Endothelial cell of umbilical vein (primary cell): ENCODE measurements at regions not wholly inside any gene's neighbourhood (a gene's known extent, or its start where the extent isn't known, plus 50 kb on each side); places are given as distances from the start of the nearest gene placed in this dataset.

Experiments used
- BruUV-seq: library from RNA; stranded (reverse); fragments of 400-500 nt; replicated peaks from 2 replicates; lab custom pipeline; 2021; lab: Mats Ljungman, UMichigan
- CTCF ChIA-PET: fragments of 300-600, 350-600 bp; sonication (Branson Sonifier 250); formaldehyde crosslinking; loops from one replicate; lab custom pipeline; 2021; ENCODE audit warnings: antibody characterized with exemption, inconsistent platforms; lab: Charles Lee
- POLR2A ChIA-PET: fragments of 300-600, 350-600 bp; sonication (Branson Sonifier 250); formaldehyde crosslinking; loops from one replicate; lab custom pipeline; 2021; ENCODE audit warnings: antibody characterized with exemption, inconsistent platforms; lab: Charles Lee
- DNase-seq: peaks from one replicate; pipeline ENCODE4 v3.0.0-alpha.2; 2011; ENCODE audit warnings: low read depth, low spot score
- FAIRE-seq: peaks from 2 replicates; lab custom pipeline; 2011; peaks lifted over from hg19 to GRCh38; lab: Jason Lieb, UNC
- H2AFZ ChIP-seq: 2 replicates; pipeline ENCODE4 v1.6.0; 2012; ENCODE audit warnings: low read depth, low read length, control low read depth, inconsistent platforms
- H3K27ac ChIP-seq: 2 replicates; pipeline ENCODE4 v1.5.1; 2011; ENCODE audit warnings: low read depth, mild to moderate bottlenecking, control low read depth, low read length, moderate library complexity; ENCODE audit not compliant: insufficient read depth
- H3K27me3 ChIP-seq, 2 experiments: 2 replicates each; pipeline versions ENCODE4 v1.6.0 to v1.6.1; 2011; ENCODE audit warnings: low read length in 2 of 2, mixed read lengths in 1 of 2; ENCODE audit not compliant: control insufficient read depth in 2 of 2, insufficient read depth in 2 of 2
- H3K36me3 ChIP-seq, 2 experiments: 2 replicates in 1 of 2; 3 replicates in 1 of 2; pipeline ENCODE4 v1.5.1; 2011; ENCODE audit warnings: low read length in 2 of 2, mild to moderate bottlenecking in 1 of 2, moderate library complexity in 1 of 2; ENCODE audit not compliant: control insufficient read depth in 2 of 2, insufficient read depth in 2 of 2; ENCODE audit errors: extremely low read depth in 1 of 2
- H3K4me1 ChIP-seq: 3 replicates; pipeline ENCODE4 v1.5.1; 2011; ENCODE audit warnings: mild to moderate bottlenecking, low read length; ENCODE audit not compliant: control insufficient read depth, insufficient read depth; ENCODE audit errors: extremely low read depth
- H3K4me2 ChIP-seq: 2 replicates; pipeline ENCODE4 v1.6.1; 2011; ENCODE audit warnings: low read length, control low read depth, mixed read lengths; ENCODE audit not compliant: insufficient read depth
- H3K4me3 ChIP-seq, 3 experiments: fragments of 200-600 bp in 1 of 3; sonication (generic), shearing (Covaris generic) in 1 of 3; replicated peaks in 1 of 3; 2 replicates each; pipeline ENCODE4 v1.5.1; 2011 to 2016; ENCODE audit warnings: control low read depth in 3 of 3, low read length in 3 of 3, mild to moderate bottlenecking in 2 of 3, inconsistent platforms in 1 of 3, low read depth in 1 of 3, moderate library complexity in 1 of 3; ENCODE audit not compliant: insufficient read depth in 1 of 3
- H3K79me2 ChIP-seq: 2 replicates; pipeline ENCODE4 v1.6.0; 2012; ENCODE audit warnings: low read length, inconsistent platforms; ENCODE audit not compliant: control insufficient read depth, insufficient read depth
- H3K9ac ChIP-seq: replicated peaks from 2 replicates; pipeline ENCODE3; 2011; ENCODE audit warnings: low read length, control low read depth; ENCODE audit not compliant: insufficient read depth; ENCODE audit errors: extremely low read depth
- H3K9me1 ChIP-seq: replicated peaks from 3 replicates; pipeline ENCODE4 v1.6.0; 2011; ENCODE audit warnings: mild to moderate bottlenecking, low read length; ENCODE audit not compliant: control insufficient read depth, insufficient read depth; ENCODE audit errors: extremely low read depth
- H3K9me3 ChIP-seq: replicated peaks from 2 replicates; pipeline ENCODE4 v1.5.1; 2012; ENCODE audit warnings: low read length, inconsistent platforms; ENCODE audit not compliant: control insufficient read depth, insufficient read depth
- H4K20me1 ChIP-seq: replicated peaks from 2 replicates; pipeline ENCODE3; 2011; ENCODE audit warnings: mild to moderate bottlenecking, low read length; ENCODE audit not compliant: control insufficient read depth, insufficient read depth; ENCODE audit errors: extremely low read depth
- EZH2 ChIP-seq: IDR thresholded peaks from 2 replicates; pipeline ENCODE4 v1.6.1; 2012; ENCODE audit warnings: borderline replicate concordance, low read depth, mild to moderate bottlenecking, moderate library complexity, low read length, inconsistent platforms; ENCODE audit not compliant: severe bottlenecking
- FOS ChIP-seq: IDR thresholded peaks from 2 replicates; pipeline ENCODE4 v1.6.1; 2011; ENCODE audit warnings: mild to moderate bottlenecking, low read length, moderate library complexity, borderline replicate concordance; ENCODE audit not compliant: insufficient read depth
- GATA2 ChIP-seq: IDR thresholded peaks from 2 replicates; pipeline ENCODE4 v1.7.0; 2011; ENCODE audit warnings: low read depth, mild to moderate bottlenecking, moderate library complexity, mixed read lengths, low read length; ENCODE audit not compliant: insufficient read length, insufficient read depth
- JUN ChIP-seq: IDR thresholded peaks from 2 replicates; pipeline ENCODE4 v1.6.1; 2011; ENCODE audit warnings: borderline replicate concordance, low read depth; ENCODE audit not compliant: insufficient read length, insufficient read depth
- MYC ChIP-seq: IDR thresholded peaks from one replicate; pipeline ENCODE4 v1.6.1; 2011; ENCODE audit warnings: mild to moderate bottlenecking, low read depth, low read length
- POLR2A ChIP-seq: IDR thresholded peaks from 2 replicates; pipeline ENCODE4 v1.6.1; 2012; ENCODE audit warnings: low read depth, mild to moderate bottlenecking, control low read depth, low read length
- POLR2AphosphoS5 ChIP-seq: IDR thresholded peaks from 2 replicates; pipeline ENCODE4 v1.6.1; 2012; ENCODE audit warnings: low read depth, mild to moderate bottlenecking, control low read depth, low read length, moderate library complexity; ENCODE audit not compliant: insufficient read depth
- dilution Hi-C: fragments of 300-500 bp; cut with MboI; formaldehyde crosslinking; loops from one replicate; pipeline ENCODE4 v1.15.0; 2019; ENCODE audit warnings: low sequenced_read_pairs; ENCODE audit not compliant: extremely low pct_ligation_motif_present
- intact Hi-C: fragments of 100-400 bp; cut with micrococcal nuclease; formaldehyde crosslinking; loops from one replicate; pipeline ENCODE4 v1.10.0; 2022
- TF ChIP-seq, protein P1 (sequence below), 2 donors: IDR thresholded peaks; 1 replicate in 1 of 2; 2 replicates in 1 of 2; pipeline ENCODE4 v1.5.1; 2011; ENCODE audit warnings: low read length in 2 of 2, mild to moderate bottlenecking in 2 of 2, moderate library complexity in 2 of 2, control low read depth in 1 of 2, inconsistent platforms in 1 of 2, low read depth in 1 of 2; ENCODE audit not compliant: insufficient read depth in 1 of 2; ENCODE audit errors: extremely low read depth in 1 of 2
- TF ChIP-seq, protein P2 (sequence below): IDR thresholded peaks from 2 replicates; pipeline ENCODE4 v1.6.1; 2011; ENCODE audit not compliant: insufficient read depth, insufficient read length

DNA sequence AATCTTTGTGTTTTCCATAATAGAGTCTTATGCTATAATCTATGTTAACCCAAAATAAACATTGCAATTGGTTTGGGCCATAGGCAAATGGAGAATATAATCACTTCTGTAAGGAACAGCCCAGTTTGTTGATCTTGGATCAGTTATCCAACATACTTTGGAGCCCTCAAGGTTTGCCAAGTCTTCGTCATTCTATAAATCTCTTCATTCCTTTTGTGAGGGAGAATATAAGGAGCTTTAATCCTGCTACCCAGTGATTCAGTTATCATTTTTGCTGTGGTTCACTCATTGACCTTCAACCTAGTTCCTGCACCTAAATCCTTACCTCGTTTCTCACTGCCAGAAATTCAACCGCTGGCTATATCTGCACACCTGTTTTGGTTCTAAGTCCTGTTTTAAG is 500.3 kb upstream of the PTCHD4 start:
- intact Hi-C loops: no loop called here

More for the DNA sequence above, 500.3 kb upstream of the PTCHD4 start:
- no peaks in the 10 kb centered on the region for H3K36me3 ChIP-seq
- BruUV-seq: no TSS peak
- H3K27me3 ChIP-seq: no peaks in the 10 kb centered on the region
- no peak overlapping the region for H3K4me2 ChIP-seq
- dilution Hi-C loops: no loop called here
- H3K9me1 ChIP-seq: no peaks in the 10 kb centered on the region
- H3K9ac ChIP-seq: no peak overlapping the region
- DNase-seq (peak; percentile 69), FAIRE-seq (no peak)
- no peak overlapping the region for H2AFZ ChIP-seq
- H3K9me3 ChIP-seq: no peaks in the 10 kb centered on the region
- CTCF ChIA-PET: interaction anchor here (0.6 kb wide), 1 partner anchor 335 kb away, joined by 3 read pairs; no protein-coding TSS in a partner anchor
- no peak for TF ChIP-seq EZH2
- no peak for TF ChIP-seq GATA2
- no peak for TF ChIP-seq FOS
- TF ChIP-seq POLR2AphosphoS5: no peak
- TF ChIP-seq, protein P1, sequence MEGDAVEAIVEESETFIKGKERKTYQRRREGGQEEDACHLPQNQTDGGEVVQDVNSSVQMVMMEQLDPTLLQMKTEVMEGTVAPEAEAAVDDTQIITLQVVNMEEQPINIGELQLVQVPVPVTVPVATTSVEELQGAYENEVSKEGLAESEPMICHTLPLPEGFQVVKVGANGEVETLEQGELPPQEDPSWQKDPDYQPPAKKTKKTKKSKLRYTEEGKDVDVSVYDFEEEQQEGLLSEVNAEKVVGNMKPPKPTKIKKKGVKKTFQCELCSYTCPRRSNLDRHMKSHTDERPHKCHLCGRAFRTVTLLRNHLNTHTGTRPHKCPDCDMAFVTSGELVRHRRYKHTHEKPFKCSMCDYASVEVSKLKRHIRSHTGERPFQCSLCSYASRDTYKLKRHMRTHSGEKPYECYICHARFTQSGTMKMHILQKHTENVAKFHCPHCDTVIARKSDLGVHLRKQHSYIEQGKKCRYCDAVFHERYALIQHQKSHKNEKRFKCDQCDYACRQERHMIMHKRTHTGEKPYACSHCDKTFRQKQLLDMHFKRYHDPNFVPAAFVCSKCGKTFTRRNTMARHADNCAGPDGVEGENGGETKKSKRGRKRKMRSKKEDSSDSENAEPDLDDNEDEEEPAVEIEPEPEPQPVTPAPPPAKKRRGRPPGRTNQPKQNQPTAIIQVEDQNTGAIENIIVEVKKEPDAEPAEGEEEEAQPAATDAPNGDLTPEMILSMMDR (IDR thresholded peaks at IDR 0.05; ENCODE audit: extremely low read depth in 1 of 2, insufficient read depth in 1 of 2, low read depth in 1 of 2, low read length in 2 of 2): no peak
- TF ChIP-seq POLR2A: no peak
- TF ChIP-seq JUN: no peak
- TF ChIP-seq MYC: no peak
- TF ChIP-seq, protein P2, sequence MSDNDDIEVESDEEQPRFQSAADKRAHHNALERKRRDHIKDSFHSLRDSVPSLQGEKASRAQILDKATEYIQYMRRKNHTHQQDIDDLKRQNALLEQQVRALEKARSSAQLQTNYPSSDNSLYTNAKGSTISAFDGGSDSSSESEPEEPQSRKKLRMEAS: no peak
- no peak overlapping the region for H3K4me3 ChIP-seq
- POLR2A ChIA-PET: no interaction called here
- H4K20me1 ChIP-seq: no peaks in the 10 kb centered on the region
- H3K4me1 ChIP-seq: no peaks in the 10 kb centered on the region
- no peak overlapping the region for H3K27ac ChIP-seq
- no peaks in the 10 kb centered on the region for H3K79me2 ChIP-seq
